T-helper 1 cell (primary cell): ENCODE measurements at regions not wholly inside any gene's neighbourhood (a gene's known extent, or its start where the extent isn't known, plus 50 kb on each side); places are given as distances from the start of the nearest gene placed in this dataset.
"Not testable (repeated sequence)": the region's sequence is repeated elsewhere in the genome, so short reads cannot be mapped to it uniquely, and the experiment has no call there.

Experiments
- DNase-seq, 5 donors: peaks; one replicate each; pipeline ENCODE4 v3.0.0-alpha.2; 2012 to 2020

GRCh38 chr16:26909623-26910022 lies 157.1 kb upstream of the C16orf82 start:
- DNase-seq: no peak

DNA sequence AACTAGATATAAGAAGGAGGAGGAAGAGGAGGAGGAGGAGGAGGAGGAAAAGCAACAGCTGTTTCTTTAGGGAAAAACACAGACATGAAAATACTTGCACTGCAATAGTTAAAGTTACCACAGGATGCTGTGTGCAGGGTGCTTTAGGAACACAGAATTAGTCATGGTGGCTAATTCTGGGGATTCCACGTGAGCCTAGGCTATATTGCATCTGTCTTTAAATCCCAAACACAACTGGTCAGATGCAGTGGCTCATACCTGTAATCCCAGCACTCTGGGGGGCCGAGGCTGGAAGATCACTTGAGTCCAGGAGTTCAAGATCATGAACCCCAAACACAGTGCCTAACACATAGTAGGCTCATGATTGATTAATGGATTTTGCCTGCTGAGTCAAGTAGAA lies 155.3 kb upstream of the C16orf82 start:
- DNase-seq: no peak

DNA sequence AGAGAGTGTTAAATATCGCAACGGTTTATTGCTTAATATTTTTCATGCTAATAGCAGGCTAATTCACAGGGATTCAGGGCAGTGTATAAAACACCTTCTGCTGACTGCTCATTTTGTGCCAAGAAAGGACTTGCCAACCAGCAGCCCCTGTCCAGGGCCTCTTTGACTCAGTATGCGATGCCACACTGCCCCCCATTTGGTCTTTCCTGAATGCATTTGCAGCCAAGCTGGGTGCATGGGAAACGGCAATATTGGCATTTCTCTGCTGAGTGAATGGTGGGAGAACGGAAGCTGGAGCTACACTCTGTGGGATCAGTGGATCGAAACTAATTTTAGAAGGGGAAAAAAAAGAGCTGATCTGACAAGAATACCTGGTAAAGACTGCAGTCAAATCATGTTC lies 152.9 kb upstream of the C16orf82 start:
- DNase-seq: no peak

- no peak for DNase-seq
Observed at GRCh38 chr16:26930786-26931581, 135.7 kb upstream of the C16orf82 start.

GRCh38 chr16:26950636-26951035 lies 116.1 kb upstream of the C16orf82 start:
- no peak for DNase-seq

DNA sequence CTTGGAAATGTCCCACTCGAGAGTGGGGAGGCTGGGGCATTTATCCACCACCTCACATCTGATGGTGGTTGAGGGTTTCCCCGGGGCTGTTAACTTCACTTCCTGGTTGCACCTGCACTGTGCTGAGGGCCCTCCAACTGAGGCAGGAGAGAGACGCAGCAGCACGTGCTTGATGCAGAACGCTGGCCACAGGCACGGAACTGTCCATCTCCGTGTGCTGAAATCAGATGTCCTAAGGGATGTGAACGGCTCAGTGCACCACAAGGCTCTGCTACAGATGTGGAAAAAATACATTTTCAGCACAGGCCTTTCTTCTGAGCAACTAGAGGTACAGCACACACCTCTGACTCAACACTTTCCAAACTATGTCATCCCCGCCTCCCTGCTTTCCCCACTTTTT lies 114.8 kb upstream of the C16orf82 start:
- no peak for DNase-seq

- no peak for DNase-seq
Observed at GRCh38 chr16:26952411-26952810, 114.3 kb upstream of the C16orf82 start.

- no peak for DNase-seq
Observed at GRCh38 chr16:26957283-26957859, 109.4 kb upstream of the C16orf82 start.

- no peak for DNase-seq
Observed at GRCh38 chr16:26959416-26960009, 107.2 kb upstream of the C16orf82 start.

DNA sequence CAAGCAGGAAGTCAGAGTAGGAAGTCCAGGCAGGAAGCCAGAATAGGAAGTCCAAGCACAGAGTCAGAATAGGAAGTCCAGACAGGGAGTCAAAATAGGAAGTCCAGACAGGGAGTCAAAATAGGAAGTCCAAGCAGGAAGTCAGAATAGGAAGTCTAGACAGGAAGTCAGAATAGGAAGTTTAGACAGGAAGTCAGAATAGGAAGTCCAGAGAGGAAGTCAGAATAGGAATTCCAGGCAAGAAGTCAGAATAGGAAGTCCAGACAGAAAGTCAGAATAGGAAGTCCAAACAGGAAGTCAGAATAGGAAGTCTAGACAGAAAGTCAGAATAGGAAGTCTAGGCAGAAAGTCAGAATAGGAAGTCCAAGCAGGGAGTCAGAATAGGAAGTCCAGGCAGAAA lies 105.3 kb upstream of the C16orf82 start:
- DNase-seq: no peak

DNA sequence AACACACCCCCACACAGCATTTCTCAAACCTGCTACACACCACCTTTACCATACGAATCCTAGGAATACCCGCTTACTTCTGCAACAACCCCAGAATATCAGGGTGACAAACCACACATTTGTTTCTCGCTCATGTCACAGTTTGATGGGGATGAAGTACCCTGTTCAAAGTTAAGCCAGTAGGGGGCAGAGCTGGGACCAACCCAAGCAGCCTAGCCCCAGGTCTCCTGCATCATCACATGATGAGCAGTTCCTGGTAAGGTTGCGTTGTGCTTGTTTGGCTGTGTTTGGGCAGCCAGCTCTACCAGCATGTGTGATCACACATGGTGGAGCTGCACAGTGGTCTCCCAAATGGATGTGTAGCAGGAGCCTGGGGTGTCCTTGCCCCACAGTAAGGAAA lies 103.6 kb upstream of the C16orf82 start:
- peak in 2 of 5 donors; percentile 1 to 21 for DNase-seq

DNA sequence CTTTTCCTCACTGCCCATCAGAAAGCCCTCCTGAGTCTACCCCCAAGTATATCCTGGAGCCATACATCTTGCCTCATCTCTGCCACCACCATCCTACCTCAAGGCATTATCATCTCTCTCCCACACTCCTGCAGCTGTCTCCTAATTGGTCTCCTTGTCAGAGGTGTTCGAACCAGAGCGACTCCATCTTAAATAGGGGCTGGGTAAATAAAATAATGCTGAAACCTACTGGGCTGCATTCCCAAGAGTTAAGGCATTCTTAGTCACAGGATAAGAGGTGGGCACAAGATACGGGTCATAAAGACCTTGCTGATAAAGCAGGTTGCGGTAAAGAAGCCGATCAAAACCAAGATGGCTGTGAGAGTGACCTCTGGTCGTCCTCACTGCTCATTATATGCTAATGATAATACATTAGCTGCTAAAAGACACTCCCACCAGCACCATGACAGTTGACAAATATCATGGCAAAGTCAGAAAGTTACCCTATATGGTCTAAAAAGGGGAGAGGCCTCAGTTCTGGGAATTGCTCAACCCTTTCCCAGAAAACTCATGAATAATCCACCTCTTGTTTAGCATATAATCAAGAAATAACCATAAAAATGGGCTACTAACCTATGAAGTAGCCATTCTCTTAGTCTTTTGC lies 97.0 kb upstream of the C16orf82 start:
- no peak for DNase-seq

- DNase-seq: no peak
Observed at GRCh38 chr16:26970292-26970691, 96.4 kb upstream of the C16orf82 start.

- no peak for DNase-seq
Observed at GRCh38 chr16:26976873-26977272, 89.9 kb upstream of the C16orf82 start.

- DNase-seq: no peak
Observed at GRCh38 chr16:26981266-26981938, 85.3 kb upstream of the C16orf82 start.

GRCh38 chr16:26982422-26982821 lies 84.3 kb upstream of the C16orf82 start:
- no peak for DNase-seq

DNA sequence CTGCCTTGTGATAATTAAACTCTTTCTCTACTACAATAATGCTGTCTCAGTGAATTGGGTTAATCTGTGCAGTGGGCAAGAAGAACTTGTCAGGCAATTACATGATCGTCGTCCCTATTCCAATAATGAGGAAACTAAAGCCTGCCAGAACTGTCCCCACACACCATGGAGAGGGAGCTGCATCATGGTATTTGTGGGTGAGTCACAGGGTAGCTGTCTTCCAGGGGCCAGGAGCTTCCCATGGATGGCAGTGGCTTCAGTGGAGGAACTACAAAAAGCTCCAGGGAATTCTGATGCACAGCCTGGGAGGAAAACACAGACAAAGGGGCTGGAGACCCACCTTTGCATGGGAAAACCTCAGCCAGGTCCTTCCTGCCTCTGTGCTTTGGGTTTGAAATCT lies 83.3 kb upstream of the C16orf82 start:
- no peak for DNase-seq

GRCh38 chr16:26985100-26986065 lies 81.3 kb upstream of the C16orf82 start:
- no peak for DNase-seq

DNA sequence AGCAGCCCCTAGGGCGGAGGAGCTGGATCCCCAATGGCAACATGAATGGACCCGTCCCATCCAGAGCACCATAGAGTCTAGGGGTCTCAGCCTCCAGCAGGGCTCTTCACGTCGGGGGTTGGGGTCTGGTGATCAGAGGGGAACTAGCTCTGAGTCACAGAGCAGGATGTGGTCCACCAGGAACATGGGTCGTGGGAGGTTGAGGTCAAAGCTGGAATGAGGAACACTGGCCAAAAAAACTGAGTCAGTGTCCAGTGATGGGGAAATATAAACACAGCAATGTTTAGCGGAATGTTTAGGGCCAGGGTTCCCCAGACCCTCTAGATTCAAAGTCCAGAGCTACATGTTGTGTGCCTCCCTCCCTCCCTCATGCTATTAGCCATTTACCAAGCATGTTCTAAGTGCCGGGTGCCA lies 79.1 kb upstream of the C16orf82 start:
- no peak for DNase-seq

- DNase-seq: no peak
Observed at GRCh38 chr16:26988186-26988585, 78.5 kb upstream of the C16orf82 start.

GRCh38 chr16:26990384-26991120 lies 76.2 kb upstream of the C16orf82 start:
- DNase-seq: not testable (repeated sequence)
